GM12878 (cell line): ENCODE measurements at regions not wholly inside any gene's neighbourhood (a gene's known extent, or its start where the extent isn't known, plus 50 kb on each side); places are given as distances from the start of the nearest gene placed in this dataset.

Source experiments
- ATAC-seq: fragments of 200-7000 bp; cut with Tn5 transposase; 3 replicates; pipeline ENCODE4 v1.9.1; 2020; ENCODE audit warnings: mild to moderate bottlenecking, moderate library complexity
- BruUV-seq: library from RNA; stranded (reverse); fragments of 400-500 nt; replicated peaks from 2 replicates; lab custom pipeline; 2021; lab: Mats Ljungman, UMichigan
- CTCF ChIA-PET: fragments of 300-600 bp; sonication (Branson Sonifier 250); formaldehyde crosslinking; extraction: SDS; loops from one replicate; lab custom pipeline; 2021; ENCODE audit warnings: inconsistent platforms; lab: Yijun Ruan, JAX
- POLR2A ChIA-PET: fragments of 350-600 bp; formaldehyde crosslinking; extraction: SDS; loops from one replicate; lab custom pipeline; 2021; ENCODE audit warnings: inconsistent platforms; lab: Charles Lee
- RAD21 ChIA-PET: fragments of 300-600 bp; sonication (Branson Sonifier 250); formaldehyde crosslinking; loops from one replicate; lab custom pipeline; 2023; ENCODE audit warnings: antibody characterized with exemption; ENCODE audit not compliant: unreplicated experiment; lab: Charles Lee
- SMC1A ChIA-PET: fragments of 300-600 bp; sonication (Branson Sonifier 250); formaldehyde crosslinking; loops from one replicate; lab custom pipeline; 2023; ENCODE audit not compliant: unreplicated experiment, uncharacterized antibody; lab: Charles Lee
- DNase-seq: peaks from one replicate; pipeline ENCODE4 v3.0.0-alpha.2; 2011; ENCODE audit warnings: low read depth, low spot score
- FAIRE-seq: peaks from 3 replicates; lab custom pipeline; 2011; peaks lifted over from hg19 to GRCh38; lab: Jason Lieb, UNC
- H2AFZ ChIP-seq: 2 replicates; pipeline ENCODE4 v1.6.0; 2011; ENCODE audit warnings: low read depth, low read length, control low read depth; ENCODE audit not compliant: control insufficient read depth
- H3K27ac ChIP-seq: 2 replicates; pipeline ENCODE4 v1.5.1; 2011; ENCODE audit warnings: control low read depth; ENCODE audit not compliant: control insufficient read depth, insufficient read depth
- H3K27me3 ChIP-seq, 2 experiments: replicated peaks in 1 of 2; 2 replicates each; pipeline versions ENCODE4 v1.6.0 to v1.6.1; 2011; ENCODE audit warnings: low read length in 1 of 2; ENCODE audit not compliant: control insufficient read depth in 2 of 2, insufficient read depth in 2 of 2
- H3K36me3 ChIP-seq, 2 experiments: 2 replicates each; pipeline ENCODE4 v1.5.1; 2011; ENCODE audit warnings: low read length in 1 of 2; ENCODE audit not compliant: control insufficient read depth in 2 of 2, insufficient read depth in 2 of 2
- H3K4me1 ChIP-seq: 2 replicates; pipeline ENCODE4 v1.6.1; 2011; ENCODE audit warnings: mild to moderate bottlenecking, low read length, moderate library complexity, mixed read lengths; ENCODE audit not compliant: control insufficient read depth, insufficient read depth
- H3K4me2 ChIP-seq: 2 replicates; pipeline ENCODE4 v1.6.0; 2011; ENCODE audit warnings: control low read depth; ENCODE audit not compliant: control insufficient read depth, insufficient read depth
- H3K4me3 ChIP-seq: fragments of 200-600 bp; sonication (generic); 2 replicates; pipeline ENCODE4 v1.5.1; 2016
- H3K79me2 ChIP-seq: 2 replicates; pipeline ENCODE4 v1.6.0; 2011; ENCODE audit warnings: low read length; ENCODE audit not compliant: control insufficient read depth, insufficient read depth
- H3K9ac ChIP-seq: 2 replicates; pipeline ENCODE4 v1.8.0; 2011; ENCODE audit warnings: low read length, control low read depth, mixed read lengths; ENCODE audit not compliant: control insufficient read depth, insufficient read depth
- H3K9me3 ChIP-seq: replicated peaks from 3 replicates; pipeline ENCODE4 v1.5.1; 2011; ENCODE audit warnings: mild to moderate bottlenecking, low read length; ENCODE audit not compliant: control insufficient read depth, insufficient read depth
- H4K20me1 ChIP-seq: 2 replicates; pipeline ENCODE4 v1.6.0; 2011; ENCODE audit not compliant: control insufficient read depth, insufficient read depth
- CHD1 ChIP-seq: IDR thresholded peaks from 2 replicates; pipeline ENCODE4 v1.6.1; 2012; ENCODE audit warnings: low read depth, low read length, improper control_type of control experiment
- EZH2 ChIP-seq: IDR thresholded peaks from 2 replicates; pipeline ENCODE4 v1.6.1; 2012; ENCODE audit warnings: low read depth, mild to moderate bottlenecking, control low read depth, inconsistent platforms, low read length, borderline replicate concordance; ENCODE audit not compliant: control insufficient read depth
- FOS ChIP-seq: IDR thresholded peaks from 3 replicates; pipeline ENCODE4 v1.6.1; 2011; ENCODE audit warnings: borderline replicate concordance; ENCODE audit not compliant: insufficient read length; ENCODE audit errors: extremely low read depth
- MTA2 ChIP-seq: fragments of 450-650 bp; IDR thresholded peaks from 2 replicates; pipeline ENCODE4 v1.6.1; 2016; ENCODE audit warnings: low read depth, mild to moderate bottlenecking, moderate library complexity
- SMAD5 ChIP-seq: IDR thresholded peaks from 2 replicates; pipeline ENCODE4 v1.6.1; 2016; ENCODE audit warnings: antibody characterized with exemption, low read depth
- SP1 ChIP-seq: IDR thresholded peaks from one replicate; pipeline ENCODE4 v1.6.1; 2011; ENCODE audit warnings: low read depth, low read length
- SREBF2 ChIP-seq: IDR thresholded peaks from 2 replicates; pipeline ENCODE4 v1.6.1; 2012; ENCODE audit warnings: mild to moderate bottlenecking, low read length
- TARDBP ChIP-seq: IDR thresholded peaks from 2 replicates; pipeline ENCODE4 v1.6.1; 2016; ENCODE audit warnings: borderline replicate concordance
- ZBTB11 ChIP-seq: fragments of 450-650 bp; formaldehyde crosslinking; IDR thresholded peaks from 2 replicates; pipeline ENCODE4 v1.5.0; 2022; ENCODE audit warnings: mild to moderate bottlenecking, missing genetic modification characterization
- WGBS: methylation state at CpG from one replicate; pipeline ENCODE4 v1.1.6; 2016; ENCODE audit warnings: low lambda C conversion rate; ENCODE audit not compliant: insufficient replicate concordance, insufficient coverage; ENCODE audit errors: missing lambda C conversion rate; 5-methylcytosine and 5-hydroxymethylcytosine counted together
- in situ Hi-C: fragments of 300-500 bp; cut with MboI; formaldehyde crosslinking; loops from 9 replicates; pipeline ENCODE4 v1.14.3; 2018; ENCODE audit warnings: mixed read lengths
- intact Hi-C: fragments of 100-400 bp; cut with micrococcal nuclease; formaldehyde crosslinking; loops from one replicate; pipeline ENCODE4 v1.14.2; 2022; ENCODE audit not compliant: unreplicated experiment
- TF ChIP-seq, protein P1 (sequence below): IDR thresholded peaks from 2 replicates; pipeline ENCODE4 v1.6.1; 2012; ENCODE audit warnings: low read length, inconsistent platforms
- TF ChIP-seq, protein P2 (sequence below): fragments of 450-650 bp; IDR thresholded peaks from 2 replicates; pipeline ENCODE4 v1.6.1; 2016; ENCODE audit warnings: mild to moderate bottlenecking
- TF ChIP-seq, protein P3 (sequence below): IDR thresholded peaks from 2 replicates; pipeline ENCODE4 v1.6.1; 2012; ENCODE audit warnings: low read depth, low read length, improper control_type of control experiment

- H3K9me3 ChIP-seq = no peaks in the 10 kb centered on the region; the same call in 2 of the 3 replicates
- ChIA-PET CTCF (no interaction called here), RAD21 (no interaction called here), SMC1A (no interaction called here), POLR2A (no interaction called here)
- H4K20me1 ChIP-seq = no peaks in the 10 kb centered on the region
- H3K4me1 ChIP-seq = no peaks in the 10 kb centered on the region
- in situ Hi-C loops = no loop called here
- WGBS = 27% methylated on average over 14 of the region's 14 CpGs
- intact Hi-C loops = no loop called here
- ATAC-seq (no peak), DNase-seq (no peak), FAIRE-seq (no peak)
- H3K4me2 ChIP-seq = no peak overlapping the region
- no peaks in the 10 kb centered on the region for H3K27me3 ChIP-seq
- no peak overlapping the region for H2AFZ ChIP-seq
- no peak overlapping the region for H3K27ac ChIP-seq
- no TSS peak for BruUV-seq
- no peaks in the 10 kb centered on the region for H3K36me3 ChIP-seq
- H3K4me3 ChIP-seq = no peak overlapping the region
- TF ChIP-seq SP1 (no peak), TARDBP (no peak), MTA2 (no peak), FOS (no peak), SREBF2 (no peak), EZH2 (no peak), CHD1 (no peak), ZBTB11 (CRISPR knock-in tag) (no peak), SMAD5 (no peak)
- TF ChIP-seq, protein P1, sequence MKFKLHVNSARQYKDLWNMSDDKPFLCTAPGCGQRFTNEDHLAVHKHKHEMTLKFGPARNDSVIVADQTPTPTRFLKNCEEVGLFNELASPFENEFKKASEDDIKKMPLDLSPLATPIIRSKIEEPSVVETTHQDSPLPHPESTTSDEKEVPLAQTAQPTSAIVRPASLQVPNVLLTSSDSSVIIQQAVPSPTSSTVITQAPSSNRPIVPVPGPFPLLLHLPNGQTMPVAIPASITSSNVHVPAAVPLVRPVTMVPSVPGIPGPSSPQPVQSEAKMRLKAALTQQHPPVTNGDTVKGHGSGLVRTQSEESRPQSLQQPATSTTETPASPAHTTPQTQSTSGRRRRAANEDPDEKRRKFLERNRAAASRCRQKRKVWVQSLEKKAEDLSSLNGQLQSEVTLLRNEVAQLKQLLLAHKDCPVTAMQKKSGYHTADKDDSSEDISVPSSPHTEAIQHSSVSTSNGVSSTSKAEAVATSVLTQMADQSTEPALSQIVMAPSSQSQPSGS = no peak
- TF ChIP-seq, protein P2, sequence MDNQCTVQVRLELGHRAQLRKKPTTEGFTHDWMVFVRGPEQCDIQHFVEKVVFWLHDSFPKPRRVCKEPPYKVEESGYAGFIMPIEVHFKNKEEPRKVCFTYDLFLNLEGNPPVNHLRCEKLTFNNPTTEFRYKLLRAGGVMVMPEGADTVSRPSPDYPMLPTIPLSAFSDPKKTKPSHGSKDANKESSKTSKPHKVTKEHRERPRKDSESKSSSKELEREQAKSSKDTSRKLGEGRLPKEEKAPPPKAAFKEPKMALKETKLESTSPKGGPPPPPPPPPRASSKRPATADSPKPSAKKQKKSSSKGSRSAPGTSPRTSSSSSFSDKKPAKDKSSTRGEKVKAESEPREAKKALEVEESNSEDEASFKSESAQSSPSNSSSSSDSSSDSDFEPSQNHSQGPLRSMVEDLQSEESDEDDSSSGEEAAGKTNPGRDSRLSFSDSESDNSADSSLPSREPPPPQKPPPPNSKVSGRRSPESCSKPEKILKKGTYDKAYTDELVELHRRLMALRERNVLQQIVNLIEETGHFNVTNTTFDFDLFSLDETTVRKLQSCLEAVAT = no peak
- TF ChIP-seq, protein P3, sequence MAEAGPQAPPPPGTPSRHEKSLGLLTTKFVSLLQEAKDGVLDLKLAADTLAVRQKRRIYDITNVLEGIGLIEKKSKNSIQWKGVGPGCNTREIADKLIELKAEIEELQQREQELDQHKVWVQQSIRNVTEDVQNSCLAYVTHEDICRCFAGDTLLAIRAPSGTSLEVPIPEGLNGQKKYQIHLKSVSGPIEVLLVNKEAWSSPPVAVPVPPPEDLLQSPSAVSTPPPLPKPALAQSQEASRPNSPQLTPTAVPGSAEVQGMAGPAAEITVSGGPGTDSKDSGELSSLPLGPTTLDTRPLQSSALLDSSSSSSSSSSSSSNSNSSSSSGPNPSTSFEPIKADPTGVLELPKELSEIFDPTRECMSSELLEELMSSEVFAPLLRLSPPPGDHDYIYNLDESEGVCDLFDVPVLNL = no peak
- H3K9ac ChIP-seq = no peak overlapping the region
- no peaks in the 10 kb centered on the region for H3K79me2 ChIP-seq
Measured at GRCh38 chr22:48748860-48749554, 1078.7 kb downstream of the BRD1 start.
